SK-N-SH (cell line): ENCODE measurements at regions not wholly inside any gene's neighbourhood (a gene's known extent, or its start where the extent isn't known, plus 50 kb on each side); places are given as distances from the start of the nearest gene placed in this dataset.

Experiments used
- CTCF ChIA-PET: fragments of 300-600, 350-600 bp; formaldehyde crosslinking; extraction: SDS; loops from one replicate; lab custom pipeline; 2021; lab: Yijun Ruan, JAX
- POLR2A ChIA-PET: fragments of 350-600 bp; sonication (Branson Sonifier 250); formaldehyde crosslinking; extraction: SDS; loops from one replicate; lab custom pipeline; 2020; ENCODE audit warnings: antibody characterized with exemption, inconsistent platforms; lab: Yijun Ruan, JAX
- DNase-seq: peaks from one replicate; pipeline ENCODE4 v3.0.0; 2012
- H2AFZ ChIP-seq: fragments of 200-600 bp; sonication (generic); 2 replicates; pipeline ENCODE4 v1.8.1; 2016; ENCODE audit warnings: antibody characterized with exemption, mild to moderate bottlenecking, low read depth
- H3F3A ChIP-seq: fragments of 200-600 bp; sonication (generic); replicated peaks from 2 replicates; pipeline ENCODE3; 2016; ENCODE audit warnings: antibody characterized with exemption, mild to moderate bottlenecking; ENCODE audit not compliant: insufficient read depth
- H3K27ac ChIP-seq, 2 experiments: fragments of 200-500 bp in 1 of 2; fragments of 200-600 bp in 1 of 2; sonication (Bioruptor generic) in 1 of 2; sonication (generic), shearing (Covaris generic) in 1 of 2; 2 replicates each; pipeline versions ENCODE4 v1.5.1 to v1.6.1; 2014 to 2016; ENCODE audit warnings: low read depth in 2 of 2, inconsistent platforms in 1 of 2, low read length in 1 of 2, mild to moderate bottlenecking in 1 of 2, mixed read lengths in 1 of 2
- H3K27me3 ChIP-seq: fragments of 200-600 bp; sonication (generic), shearing (Covaris generic); 2 replicates; pipeline ENCODE4 v1.6.1; 2016; ENCODE audit warnings: mixed run types; ENCODE audit not compliant: insufficient read depth
- H3K36me3 ChIP-seq, 2 experiments: fragments of 200-500 bp in 1 of 2; fragments of 200-600 bp in 1 of 2; sonication (Bioruptor generic) in 1 of 2; sonication (generic) in 1 of 2; replicated peaks in 1 of 2; 2 replicates each; pipeline versions ENCODE3 to v1.5.1; 2014 to 2016; ENCODE audit warnings: low read length in 1 of 2, mild to moderate bottlenecking in 1 of 2; ENCODE audit not compliant: insufficient read depth in 2 of 2, control insufficient read depth in 1 of 2
- H3K4me1 ChIP-seq, 2 experiments: fragments of 200-500 bp in 1 of 2; fragments of 200-600 bp in 1 of 2; sonication (Bioruptor generic) in 1 of 2; sonication (generic), shearing (Covaris generic) in 1 of 2; 2 replicates each; pipeline versions ENCODE4 v1.5.1 to v1.6.1; 2014 to 2016; ENCODE audit warnings: low read depth in 1 of 2, low read length in 1 of 2, mixed run types in 1 of 2; ENCODE audit not compliant: insufficient read depth in 2 of 2, control insufficient read depth in 1 of 2
- H3K4me2 ChIP-seq: fragments of 200-600 bp; sonication (generic), shearing (Covaris generic); 2 replicates; pipeline ENCODE4 v1.6.1; 2017; ENCODE audit warnings: mixed run types
- H3K4me3 ChIP-seq, 2 experiments: fragments of 200-500 bp in 1 of 2; fragments of 200-600 bp in 1 of 2; sonication (Bioruptor generic) in 1 of 2; sonication (generic), shearing (Covaris generic) in 1 of 2; 2 replicates each; pipeline versions ENCODE4 v1.5.1 to v1.8.1; 2014 to 2016; ENCODE audit warnings: low read depth in 2 of 2, inconsistent platforms in 1 of 2, low read length in 1 of 2, mild to moderate bottlenecking in 1 of 2, mixed read lengths in 1 of 2, moderate library complexity in 1 of 2
- H3K79me2 ChIP-seq: fragments of 200-600 bp; sonication (generic); 2 replicates; pipeline ENCODE4 v1.8.1; 2017; ENCODE audit warnings: mild to moderate bottlenecking; ENCODE audit not compliant: insufficient read depth
- H3K9ac ChIP-seq: fragments of 200-600 bp; sonication (generic); 2 replicates; pipeline ENCODE4 v1.6.1; 2017; ENCODE audit warnings: mixed run types
- H3K9me2 ChIP-seq: fragments of 200-600 bp; sonication (generic); 2 replicates; pipeline ENCODE4 v1.6.1; 2017; ENCODE audit warnings: mixed run types
- H3K9me3 ChIP-seq: fragments of 200-600 bp; sonication (generic); 2 replicates; pipeline ENCODE4 v1.6.1; 2017; ENCODE audit warnings: mixed run types, mild to moderate bottlenecking, moderate library complexity
- H4K20me1 ChIP-seq: fragments of 200-600 bp; sonication (generic); 2 replicates; pipeline ENCODE4 v1.6.1; 2017; ENCODE audit warnings: mild to moderate bottlenecking, mixed run types; ENCODE audit not compliant: insufficient read depth
- CTCF ChIP-seq: fragments of 200-600 bp; sonication (generic); IDR thresholded peaks from 2 replicates; pipeline ENCODE4 v1.6.1; 2017; ENCODE audit warnings: antibody characterized with exemption, mild to moderate bottlenecking, moderate library complexity
- ELF1 ChIP-seq: IDR thresholded peaks from 2 replicates; pipeline ENCODE4 v1.4.0; 2012
- EZH2phosphoT487 ChIP-seq: fragments of 200-600 bp; sonication (generic); IDR thresholded peaks from 2 replicates; pipeline ENCODE4 v1.6.1; 2017; ENCODE audit warnings: low read depth, mixed run types, mild to moderate bottlenecking, antibody characterized with exemption, moderate library complexity, borderline replicate concordance
- FOSL2 ChIP-seq: IDR thresholded peaks from 2 replicates; pipeline ENCODE4 v1.4.0; 2012; ENCODE audit warnings: low read depth, mild to moderate bottlenecking, moderate library complexity, borderline replicate concordance
- GABPA ChIP-seq: IDR thresholded peaks from 2 replicates; pipeline ENCODE4 v1.4.0; 2012; ENCODE audit warnings: low read depth, mild to moderate bottlenecking
- NRF1 ChIP-seq: IDR thresholded peaks from 2 replicates; pipeline ENCODE4 v1.6.1; 2012; ENCODE audit warnings: low read depth, mild to moderate bottlenecking, low read length
- POLR2AphosphoS5 ChIP-seq: IDR thresholded peaks from 2 replicates; pipeline ENCODE4 v1.6.1; 2012; ENCODE audit warnings: low read depth, low read length
- RAD21 ChIP-seq: IDR thresholded peaks from 2 replicates; pipeline ENCODE4 v1.6.1; 2012; ENCODE audit warnings: mild to moderate bottlenecking, low read length
- RXRA ChIP-seq: IDR thresholded peaks from 2 replicates; pipeline ENCODE4 v1.4.0; 2012; ENCODE audit warnings: low read depth, mild to moderate bottlenecking, borderline replicate concordance
- SIN3A ChIP-seq: IDR thresholded peaks from 2 replicates; pipeline ENCODE4 v1.6.1; 2012; ENCODE audit warnings: low read depth, mild to moderate bottlenecking, low read length, moderate library complexity, borderline replicate concordance
- SMC3 ChIP-seq: IDR thresholded peaks from 2 replicates; pipeline ENCODE4 v1.6.1; 2012; ENCODE audit warnings: low read depth, low read length, improper control_type of control experiment
- TAF1 ChIP-seq: IDR thresholded peaks from 2 replicates; pipeline ENCODE4 v1.6.1; 2012; ENCODE audit warnings: low read depth, mild to moderate bottlenecking, low read length, moderate library complexity, borderline replicate concordance
- TCF12 ChIP-seq: IDR thresholded peaks from 2 replicates; pipeline ENCODE4 v1.4.0; 2012
- TEAD4 ChIP-seq: IDR thresholded peaks from 2 replicates; pipeline ENCODE4 v1.4.0; 2012; ENCODE audit warnings: mild to moderate bottlenecking, borderline replicate concordance; ENCODE audit not compliant: insufficient read depth
- WGBS: methylation state at CpG from one replicate; pipeline ENCODE4 v1.1.6; 2017; ENCODE audit warnings: low lambda C conversion rate; 5-methylcytosine and 5-hydroxymethylcytosine counted together
- TF ChIP-seq, protein P1 (sequence below): IDR thresholded peaks from 2 replicates; pipeline ENCODE4 v1.6.1; 2012; ENCODE audit warnings: mild to moderate bottlenecking, low read depth, low read length, moderate library complexity

DNA sequence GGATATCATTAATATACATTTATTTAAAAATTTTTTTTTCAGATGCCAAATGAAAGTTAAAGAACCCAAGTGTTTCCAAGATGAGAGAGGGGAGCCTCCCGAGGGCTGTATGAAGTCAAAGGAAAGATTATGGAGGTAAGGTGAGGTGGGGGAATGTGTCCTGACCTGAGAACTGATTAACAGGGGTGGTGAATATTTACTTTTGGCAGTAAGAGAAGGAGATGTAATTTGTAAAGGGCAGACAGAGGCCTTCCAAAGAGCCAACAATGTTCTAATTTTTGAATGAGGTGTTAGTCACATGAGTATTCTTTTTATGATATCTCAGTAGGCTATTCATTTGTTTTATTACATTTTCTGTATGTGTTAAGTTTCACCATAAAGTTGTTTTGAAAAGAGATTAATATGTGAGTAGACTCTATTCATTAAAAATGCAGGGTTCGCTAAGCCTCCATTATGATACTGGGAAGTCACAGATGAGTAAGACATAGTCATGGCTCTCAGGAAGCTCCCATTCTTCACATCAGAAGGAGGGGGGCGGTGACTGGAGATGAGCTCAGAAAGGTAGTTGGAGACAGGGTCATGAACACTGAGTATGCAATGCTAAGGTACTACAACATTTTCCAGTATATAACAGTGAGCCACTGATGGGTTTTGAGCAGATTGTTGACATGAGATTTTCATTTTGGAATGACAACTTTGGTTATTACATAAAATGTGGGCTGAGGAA, 62.4 kb upstream of the TNFSF18 start:
- 25% methylated on average over 3 of the region's 3 CpGs for WGBS
- TF ChIP-seq CTCF (no peak), FOSL2 (peak; percentile 45; the same call in 1 of the 2 replicates), TAF1 (no peak), SIN3A (no peak)
- no peaks in the 10 kb centered on the region for H3K36me3 ChIP-seq
- no peaks in the 10 kb centered on the region for H3F3A ChIP-seq
- H3K27ac ChIP-seq, result peak overlapping the region in 1 of 2 experiments; percentile 14; a peak in 1 of 4 replicates
- ChIA-PET POLR2A (no interaction called here), CTCF (no interaction called here)
- H3K9ac ChIP-seq, result no peak overlapping the region
- H3K79me2 ChIP-seq, result no peaks in the 10 kb centered on the region
- no peak overlapping the region for H3K4me2 ChIP-seq
- no peaks in the 10 kb centered on the region for H3K9me2 ChIP-seq
- H3K9me3 ChIP-seq, result peaks cover 2% of the 10 kb centered on the region; the same call in 1 of the 2 replicates
- no peak for DNase-seq
- no peaks in the 10 kb centered on the region for H3K27me3 ChIP-seq
- H4K20me1 ChIP-seq, result no peaks in the 10 kb centered on the region
- peaks cover 0 to 3% of the 10 kb centered on the region in 2 experiments; a peak in 1 of 4 replicates for H3K4me1 ChIP-seq
- H2AFZ ChIP-seq, result peak overlapping the region; percentile 38; the same call in 1 of the 2 replicates
- no peak overlapping the region for H3K4me3 ChIP-seq

DNA sequence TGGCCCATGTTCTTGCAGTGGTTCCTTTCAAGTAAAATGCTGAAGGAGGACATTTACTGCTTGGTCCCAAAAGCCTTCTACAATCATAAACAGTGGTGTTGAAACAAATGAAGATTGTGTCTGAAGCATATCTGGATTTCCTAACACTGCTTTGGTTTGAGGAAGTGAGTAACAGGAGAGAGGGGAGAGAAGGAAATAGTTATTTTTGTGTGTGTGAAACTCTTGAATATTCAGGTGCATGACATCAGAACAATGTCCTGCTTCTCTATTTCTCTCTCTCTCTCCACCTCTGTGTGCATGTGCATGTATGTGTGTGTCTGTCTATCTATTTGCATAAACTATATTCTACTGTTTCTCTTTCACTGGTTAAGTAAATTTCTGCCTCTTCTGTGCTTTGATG, 61.4 kb upstream of the TNFSF18 start:
- H3K9me3 ChIP-seq, result peaks cover 9% of the 10 kb centered on the region; the same call in 1 of the 2 replicates
- no peak overlapping the region for H2AFZ ChIP-seq
- H3K79me2 ChIP-seq, result no peaks in the 10 kb centered on the region
- no peak overlapping the region for H3K27ac ChIP-seq
- ChIA-PET POLR2A (no interaction called here), CTCF (no interaction called here)
- no peak overlapping the region for H3K4me3 ChIP-seq
- H3K36me3 ChIP-seq, result peaks cover 0 to 5% of the 10 kb centered on the region in 2 experiments
- H3K27me3 ChIP-seq, result no peaks in the 10 kb centered on the region
- no peaks in the 10 kb centered on the region for H3F3A ChIP-seq
- no peak overlapping the region for H3K4me2 ChIP-seq
- H3K9ac ChIP-seq, result no peak overlapping the region
- H3K4me1 ChIP-seq, result peaks cover 0 to 3% of the 10 kb centered on the region in 2 experiments; a peak in 1 of 4 replicates
- no peaks in the 10 kb centered on the region for H3K9me2 ChIP-seq
- H4K20me1 ChIP-seq, result no peaks in the 10 kb centered on the region
- no peak for DNase-seq
- no peak for TF ChIP-seq SMC3
- TF ChIP-seq TEAD4, result no peak
- no peak for TF ChIP-seq NRF1
- TF ChIP-seq, protein P1, sequence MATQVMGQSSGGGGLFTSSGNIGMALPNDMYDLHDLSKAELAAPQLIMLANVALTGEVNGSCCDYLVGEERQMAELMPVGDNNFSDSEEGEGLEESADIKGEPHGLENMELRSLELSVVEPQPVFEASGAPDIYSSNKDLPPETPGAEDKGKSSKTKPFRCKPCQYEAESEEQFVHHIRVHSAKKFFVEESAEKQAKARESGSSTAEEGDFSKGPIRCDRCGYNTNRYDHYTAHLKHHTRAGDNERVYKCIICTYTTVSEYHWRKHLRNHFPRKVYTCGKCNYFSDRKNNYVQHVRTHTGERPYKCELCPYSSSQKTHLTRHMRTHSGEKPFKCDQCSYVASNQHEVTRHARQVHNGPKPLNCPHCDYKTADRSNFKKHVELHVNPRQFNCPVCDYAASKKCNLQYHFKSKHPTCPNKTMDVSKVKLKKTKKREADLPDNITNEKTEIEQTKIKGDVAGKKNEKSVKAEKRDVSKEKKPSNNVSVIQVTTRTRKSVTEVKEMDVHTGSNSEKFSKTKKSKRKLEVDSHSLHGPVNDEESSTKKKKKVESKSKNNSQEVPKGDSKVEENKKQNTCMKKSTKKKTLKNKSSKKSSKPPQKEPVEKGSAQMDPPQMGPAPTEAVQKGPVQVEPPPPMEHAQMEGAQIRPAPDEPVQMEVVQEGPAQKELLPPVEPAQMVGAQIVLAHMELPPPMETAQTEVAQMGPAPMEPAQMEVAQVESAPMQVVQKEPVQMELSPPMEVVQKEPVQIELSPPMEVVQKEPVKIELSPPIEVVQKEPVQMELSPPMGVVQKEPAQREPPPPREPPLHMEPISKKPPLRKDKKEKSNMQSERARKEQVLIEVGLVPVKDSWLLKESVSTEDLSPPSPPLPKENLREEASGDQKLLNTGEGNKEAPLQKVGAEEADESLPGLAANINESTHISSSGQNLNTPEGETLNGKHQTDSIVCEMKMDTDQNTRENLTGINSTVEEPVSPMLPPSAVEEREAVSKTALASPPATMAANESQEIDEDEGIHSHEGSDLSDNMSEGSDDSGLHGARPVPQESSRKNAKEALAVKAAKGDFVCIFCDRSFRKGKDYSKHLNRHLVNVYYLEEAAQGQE, result no peak
- TF ChIP-seq RXRA, result no peak
- no peak for TF ChIP-seq POLR2AphosphoS5
- TF ChIP-seq ELF1, result no peak
- no peak for TF ChIP-seq TAF1
- TF ChIP-seq RAD21, result no peak
- no peak for TF ChIP-seq GABPA
- TF ChIP-seq EZH2phosphoT487, result no peak
- TF ChIP-seq FOSL2, result no peak
- no peak for TF ChIP-seq TCF12
